CD4-positive, CD25-positive, alpha-beta regulatory T cell (primary cell): ENCODE measurements at regions not wholly inside any gene's neighbourhood (a gene's known extent, or its start where the extent isn't known, plus 50 kb on each side); places are given as distances from the start of the nearest gene placed in this dataset.

Experiments used
- ATAC-seq, 2 donors: fragments of 150-1000 bp; cut with Tn5 transposase; one replicate each; pipeline ENCODE4 v1.10.0; 2021; ENCODE audit warnings: low read depth in 2 of 2, moderate number of reproducible peaks in 2 of 2, moderate library complexity in 1 of 2
- DNase-seq, 3 donors: peaks; one replicate each; pipeline versions ENCODE4 v3.0.0 to v3.0.0-alpha.2; 2012 to 2022; ENCODE audit warnings: mixed read lengths in 1 of 3
- H3K27ac ChIP-seq: one replicate; pipeline ENCODE4 v1.7.0; 2013; ENCODE audit warnings: mild to moderate bottlenecking, low read length; ENCODE audit not compliant: insufficient read depth, poor library complexity, severe bottlenecking
- H3K27me3 ChIP-seq: one replicate; pipeline ENCODE4 v1.7.0; 2013; ENCODE audit warnings: low read length; ENCODE audit not compliant: control insufficient read depth, insufficient read depth
- H3K36me3 ChIP-seq: one replicate; pipeline ENCODE4 v1.7.0; 2013; ENCODE audit warnings: mild to moderate bottlenecking, low read length, moderate library complexity; ENCODE audit not compliant: control insufficient read depth, insufficient read depth
- H3K4me1 ChIP-seq: 2 replicates; pipeline ENCODE4 v1.7.0; 2013; ENCODE audit warnings: mild to moderate bottlenecking, low read length; ENCODE audit not compliant: insufficient read depth, control insufficient read depth, poor library complexity, severe bottlenecking
- H3K4me3 ChIP-seq: one replicate; pipeline ENCODE4 v1.7.0; 2013; ENCODE audit warnings: low read depth, mild to moderate bottlenecking, low read length, moderate library complexity
- H3K9me3 ChIP-seq, 2 experiments: 1 replicate in 1 of 2; 2 replicates in 1 of 2; pipeline ENCODE4 v1.7.0; 2013; ENCODE audit warnings: low read length in 2 of 2, mild to moderate bottlenecking in 1 of 2, moderate library complexity in 1 of 2; ENCODE audit not compliant: control insufficient read depth in 2 of 2
- H3K27ac Mint-ChIP-seq, 3 donors: one replicate each; pipeline ENCODE4 v1.8.0; 2020 to 2022; ENCODE audit warnings: mild to moderate bottlenecking in 3 of 3, mixed read lengths in 3 of 3, moderate library complexity in 2 of 3
- H3K27me3 Mint-ChIP-seq: one replicate; pipeline ENCODE4 v1.8.0; 2022; ENCODE audit warnings: mild to moderate bottlenecking, mixed read lengths
- H3K36me3 Mint-ChIP-seq: one replicate; pipeline ENCODE4 v1.8.0; 2020; ENCODE audit warnings: mixed read lengths
- H3K4me1 Mint-ChIP-seq, 4 donors: one replicate each; pipeline ENCODE4 v1.8.0; 2020 to 2022; ENCODE audit warnings: mixed read lengths in 4 of 4, mild to moderate bottlenecking in 1 of 4
- H3K4me3 Mint-ChIP-seq, 4 donors: one replicate each; pipeline ENCODE4 v1.8.0; 2020 to 2022; ENCODE audit warnings: mild to moderate bottlenecking in 4 of 4, mixed read lengths in 4 of 4, moderate library complexity in 3 of 4
- H3K9me3 Mint-ChIP-seq, 7 donors: one replicate each; pipeline ENCODE4 v1.8.0; 2020 to 2022; ENCODE audit warnings: mixed read lengths in 7 of 7, mild to moderate bottlenecking in 3 of 7, moderate library complexity in 2 of 7

DNA sequence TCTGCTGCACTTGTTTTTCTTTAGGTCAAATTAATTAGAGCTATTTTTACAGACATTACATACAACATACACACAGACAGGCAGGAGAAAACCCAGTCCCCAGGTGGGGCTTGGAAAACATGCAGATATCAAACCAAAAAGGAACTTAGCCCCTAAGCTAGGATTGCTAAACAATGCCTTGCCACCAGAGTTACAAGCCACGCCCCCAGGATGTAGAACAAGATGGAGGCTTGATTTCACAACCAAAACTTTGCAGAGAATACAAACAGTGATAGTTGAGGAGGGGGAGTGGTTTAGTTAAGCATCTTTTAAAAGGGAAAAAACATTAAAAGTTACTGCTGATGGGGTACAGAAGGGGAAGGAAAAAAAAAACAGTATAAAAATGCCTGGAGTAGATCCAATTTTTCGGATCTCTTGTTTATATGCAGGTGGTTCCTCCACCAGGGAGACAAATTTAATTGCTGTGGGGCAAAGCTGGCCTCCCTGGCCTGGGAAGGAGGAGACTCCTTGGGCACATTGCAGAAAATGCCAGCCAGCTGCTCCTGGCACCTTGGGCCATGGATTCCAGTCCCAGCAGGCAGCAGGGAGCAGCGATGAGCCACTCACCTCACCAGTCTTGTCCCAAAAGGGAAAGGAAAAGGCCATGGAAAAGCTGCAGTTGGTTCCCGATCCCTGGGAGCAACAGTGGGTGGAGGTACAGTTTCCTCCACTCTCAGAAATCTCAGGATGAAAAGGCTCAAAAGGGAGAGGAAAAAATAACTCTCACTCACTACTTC is 348.4 kb upstream of the REG3G start:
- Mint-ChIP-seq H3K4me3 (no peak overlapping the region), H3K9me3 (peaks cover 0 to 7% (median 3%) of the 10 kb centered on the region in 7 donors), H3K4me1 (no peaks in the 10 kb centered on the region), H3K27ac (no peak overlapping the region), H3K36me3 (no peaks in the 10 kb centered on the region), H3K27me3 (no peaks in the 10 kb centered on the region)
- DNase-seq (no peak), ATAC-seq (no peak)
- Histone ChIP-seq H3K27ac (no peak overlapping the region), H3K9me3 (peaks cover 1 to 11% of the 10 kb centered on the region in 2 experiments), H3K36me3 (no peaks in the 10 kb centered on the region), H3K4me1 (no peaks in the 10 kb centered on the region), H3K27me3 (no peaks in the 10 kb centered on the region), H3K4me3 (no peak overlapping the region)

DNA sequence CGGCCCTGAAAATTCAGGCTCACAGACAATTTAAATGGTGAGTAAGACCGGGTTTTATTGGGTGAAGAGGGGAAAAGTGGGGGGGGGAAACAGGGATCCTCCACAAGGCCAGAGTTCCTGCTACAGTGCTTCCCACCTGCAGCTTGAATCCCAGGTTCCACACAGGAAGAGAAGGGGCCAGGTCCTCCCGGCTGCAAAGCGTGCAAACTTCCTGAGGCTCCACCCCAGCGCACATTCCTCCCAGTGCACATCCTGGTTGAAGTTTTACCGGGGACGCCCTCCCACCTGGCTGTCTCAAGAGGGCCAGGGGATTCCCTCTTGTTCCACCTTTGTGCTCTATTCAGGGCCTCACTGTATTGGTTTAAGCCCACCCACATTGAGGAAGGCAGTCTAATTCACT is 347.7 kb upstream of the REG3G start:
- ATAC-seq (no peak), DNase-seq (no peak)
- H3K9me3 Mint-ChIP-seq: peaks cover 0 to 8% (median 3%) of the 10 kb centered on the region in 7 donors
- H3K27ac Mint-ChIP-seq: no peak overlapping the region
- no peak overlapping the region for H3K4me3 Mint-ChIP-seq
- no peaks in the 10 kb centered on the region for H3K4me1 Mint-ChIP-seq
- H3K36me3 ChIP-seq: no peaks in the 10 kb centered on the region
- H3K4me3 ChIP-seq: no peak overlapping the region
- H3K4me1 ChIP-seq: no peaks in the 10 kb centered on the region
- H3K27ac ChIP-seq: no peak overlapping the region
- H3K36me3 Mint-ChIP-seq: no peaks in the 10 kb centered on the region
- no peaks in the 10 kb centered on the region for H3K27me3 Mint-ChIP-seq
- H3K9me3 ChIP-seq: peaks cover 1 to 14% of the 10 kb centered on the region in 2 experiments
- H3K27me3 ChIP-seq: no peaks in the 10 kb centered on the region

DNA sequence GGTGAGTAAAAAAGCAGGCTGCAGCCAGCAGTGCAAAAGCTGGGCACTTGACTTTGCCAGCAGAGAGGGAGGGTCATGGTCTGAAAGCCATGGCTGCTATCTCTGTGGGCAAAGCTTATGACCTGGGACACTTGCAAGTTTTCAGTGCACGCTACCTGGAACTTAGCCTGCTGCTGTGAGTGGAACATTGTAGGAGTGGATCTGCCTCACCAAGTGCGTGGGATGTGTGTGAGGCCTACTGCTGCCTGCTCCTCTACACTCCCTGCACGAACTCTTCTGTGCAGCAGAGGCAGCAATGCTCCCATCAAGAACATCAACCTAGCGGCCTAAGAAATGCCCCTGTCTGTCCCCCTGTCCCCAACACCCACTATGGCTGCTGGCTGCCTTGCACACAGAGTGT is 344.1 kb upstream of the REG3G start:
- DNase-seq (no peak), ATAC-seq (no peak)
- no peak overlapping the region for H3K4me3 ChIP-seq
- Mint-ChIP-seq H3K9me3 (peaks cover 0 to 27% (median 5%) of the 10 kb centered on the region in 7 donors), H3K4me3 (no peak overlapping the region), H3K27ac (no peak overlapping the region), H3K36me3 (no peaks in the 10 kb centered on the region), H3K27me3 (no peaks in the 10 kb centered on the region), H3K4me1 (no peaks in the 10 kb centered on the region)
- peaks cover 1 to 11% of the 10 kb centered on the region in 2 experiments for H3K9me3 ChIP-seq
- no peaks in the 10 kb centered on the region for H3K36me3 ChIP-seq
- H3K27me3 ChIP-seq: no peaks in the 10 kb centered on the region
- H3K27ac ChIP-seq: no peak overlapping the region
- no peaks in the 10 kb centered on the region for H3K4me1 ChIP-seq

DNA sequence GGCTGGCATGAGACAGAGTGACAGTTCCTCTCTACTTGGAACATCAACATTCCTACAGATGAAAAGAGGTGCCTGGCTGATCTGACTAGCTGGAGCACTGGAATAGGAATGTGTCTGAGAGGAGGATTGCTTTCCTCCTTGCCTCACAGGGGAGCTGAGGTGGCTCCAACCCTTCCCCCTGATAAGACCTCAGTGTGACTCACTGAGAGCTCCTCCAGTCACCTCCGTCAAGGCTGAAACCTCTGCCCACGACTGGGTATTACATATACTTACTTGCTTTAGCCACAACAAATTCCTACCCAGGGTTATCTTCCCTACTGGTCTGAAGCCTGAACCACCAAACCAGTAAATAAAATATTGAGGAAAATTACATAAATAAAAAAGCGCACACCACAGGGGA is 342.7 kb upstream of the REG3G start:
- no peaks in the 10 kb centered on the region for H3K4me1 ChIP-seq
- H3K4me3 Mint-ChIP-seq: no peak overlapping the region
- H3K27me3 ChIP-seq: no peaks in the 10 kb centered on the region
- H3K27ac Mint-ChIP-seq: no peak overlapping the region
- no peaks in the 10 kb centered on the region for H3K27me3 Mint-ChIP-seq
- no peak overlapping the region for H3K4me3 ChIP-seq
- no peak overlapping the region for H3K27ac ChIP-seq
- no peaks in the 10 kb centered on the region for H3K36me3 Mint-ChIP-seq
- no peak for ATAC-seq
- no peaks in the 10 kb centered on the region for H3K36me3 ChIP-seq
- H3K4me1 Mint-ChIP-seq: no peaks in the 10 kb centered on the region
- peaks cover 0 to 27% (median 5%) of the 10 kb centered on the region in 7 donors for H3K9me3 Mint-ChIP-seq
- DNase-seq: no peak
- H3K9me3 ChIP-seq: peaks cover 1 to 11% of the 10 kb centered on the region in 2 experiments

DNA sequence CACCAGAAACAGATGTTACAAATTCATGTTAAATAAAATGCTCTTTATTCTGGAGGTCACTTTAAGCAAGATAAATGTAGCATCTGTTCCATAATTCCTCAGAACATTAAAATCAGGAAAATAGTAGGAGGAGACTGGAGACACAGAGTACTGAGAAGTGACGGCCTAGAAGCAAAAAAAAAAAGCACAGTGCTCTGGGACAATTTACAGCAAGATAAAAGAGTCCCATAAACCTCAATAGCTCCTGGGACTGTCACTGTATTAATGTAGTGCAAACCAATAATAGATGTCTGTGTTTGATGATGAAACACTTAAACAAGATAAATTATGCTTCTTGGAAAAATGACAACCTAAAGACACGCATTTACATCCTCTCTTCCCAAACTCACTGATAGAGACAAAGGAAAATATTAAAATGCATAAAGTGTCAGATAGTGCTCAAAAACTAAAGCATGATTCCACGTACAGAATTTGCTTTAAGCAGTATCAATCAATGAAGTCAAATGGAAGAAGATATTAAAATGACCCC is 338.8 kb upstream of the REG3G start:
- peaks cover 3 to 8% of the 10 kb centered on the region in 2 experiments for H3K9me3 ChIP-seq
- DNase-seq: no peak
- no peak overlapping the region for H3K4me3 Mint-ChIP-seq
- H3K27ac ChIP-seq: no peak overlapping the region
- H3K27me3 Mint-ChIP-seq: peaks cover 4% of the 10 kb centered on the region
- no peaks in the 10 kb centered on the region for H3K4me1 Mint-ChIP-seq
- ATAC-seq: no peak
- no peak overlapping the region for H3K27ac Mint-ChIP-seq
- H3K36me3 Mint-ChIP-seq: no peaks in the 10 kb centered on the region
- no peaks in the 10 kb centered on the region for H3K4me1 ChIP-seq
- peaks cover 5 to 34% (median 6%) of the 10 kb centered on the region in 7 donors for H3K9me3 Mint-ChIP-seq
- no peaks in the 10 kb centered on the region for H3K36me3 ChIP-seq
- no peaks in the 10 kb centered on the region for H3K27me3 ChIP-seq
- no peak overlapping the region for H3K4me3 ChIP-seq

DNA sequence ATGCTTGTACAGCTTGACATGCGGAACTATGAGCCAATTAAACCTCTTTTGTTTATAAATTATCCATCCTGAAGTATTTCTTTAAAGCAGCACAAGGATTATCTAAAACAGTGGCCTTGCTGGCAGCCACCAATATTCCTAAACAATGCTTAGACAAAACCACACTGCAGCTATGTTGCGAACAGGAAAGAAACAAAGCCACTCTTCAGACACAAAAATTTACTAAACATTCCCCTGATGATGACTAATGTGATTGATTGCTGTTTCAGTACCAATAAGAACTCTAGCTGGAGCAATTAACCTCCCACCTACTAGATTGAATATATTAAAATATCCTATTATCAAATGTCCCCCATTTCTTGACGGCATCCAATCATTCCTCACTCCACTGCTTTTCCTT is 325.8 kb upstream of the REG3G start:
- Mint-ChIP-seq H3K27me3 (no peaks in the 10 kb centered on the region), H3K4me1 (no peaks in the 10 kb centered on the region), H3K9me3 (peaks cover 0 to 18% (median 10%) of the 10 kb centered on the region in 7 donors), H3K36me3 (no peaks in the 10 kb centered on the region), H3K4me3 (no peak overlapping the region), H3K27ac (no peak overlapping the region)
- no peak overlapping the region for H3K27ac ChIP-seq
- H3K4me1 ChIP-seq: no peaks in the 10 kb centered on the region
- ATAC-seq: no peak
- no peak overlapping the region for H3K4me3 ChIP-seq
- H3K36me3 ChIP-seq: no peaks in the 10 kb centered on the region
- H3K27me3 ChIP-seq: no peaks in the 10 kb centered on the region
- H3K9me3 ChIP-seq: peaks cover 0 to 10% of the 10 kb centered on the region in 2 experiments
- DNase-seq: no peak

DNA sequence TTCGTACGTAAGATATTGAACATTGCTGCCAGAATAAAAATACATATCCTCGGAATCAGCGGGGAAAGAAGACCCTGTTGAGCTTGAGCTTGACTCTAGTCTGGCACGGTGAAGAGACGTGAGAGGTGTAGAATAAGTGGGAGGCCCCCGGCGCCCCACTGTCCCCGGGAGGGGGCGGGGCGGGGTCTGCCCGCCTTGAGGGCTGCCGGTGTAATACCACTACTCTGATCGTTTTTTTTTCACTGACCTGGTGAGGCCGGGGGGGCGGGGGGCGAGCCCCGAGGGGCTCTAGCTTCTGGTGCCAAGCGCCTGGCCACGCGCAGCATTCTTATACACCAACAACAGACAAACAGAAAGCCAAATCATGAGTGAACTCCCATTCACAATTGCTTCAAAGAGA is 324.0 kb upstream of the REG3G start:
- Mint-ChIP-seq H3K27me3 (no peaks in the 10 kb centered on the region), H3K27ac (no peak overlapping the region), H3K4me1 (no peaks in the 10 kb centered on the region), H3K36me3 (no peaks in the 10 kb centered on the region), H3K9me3 (peaks cover 0 to 18% (median 10%) of the 10 kb centered on the region in 7 donors), H3K4me3 (no peak overlapping the region)
- Histone ChIP-seq H3K27ac (no peak overlapping the region), H3K4me1 (no peaks in the 10 kb centered on the region), H3K36me3 (no peaks in the 10 kb centered on the region), H3K27me3 (no peaks in the 10 kb centered on the region), H3K9me3 (peaks cover 0 to 10% of the 10 kb centered on the region in 2 experiments), H3K4me3 (no peak overlapping the region)
- DNase-seq: no peak
- no peak for ATAC-seq
